ENCODE measurements at regions not wholly inside any gene's neighbourhood (a gene's known extent, or its start where the extent isn't known, plus 50 kb on each side); places are given as distances from the start of the nearest gene placed in this dataset.

DNA sequence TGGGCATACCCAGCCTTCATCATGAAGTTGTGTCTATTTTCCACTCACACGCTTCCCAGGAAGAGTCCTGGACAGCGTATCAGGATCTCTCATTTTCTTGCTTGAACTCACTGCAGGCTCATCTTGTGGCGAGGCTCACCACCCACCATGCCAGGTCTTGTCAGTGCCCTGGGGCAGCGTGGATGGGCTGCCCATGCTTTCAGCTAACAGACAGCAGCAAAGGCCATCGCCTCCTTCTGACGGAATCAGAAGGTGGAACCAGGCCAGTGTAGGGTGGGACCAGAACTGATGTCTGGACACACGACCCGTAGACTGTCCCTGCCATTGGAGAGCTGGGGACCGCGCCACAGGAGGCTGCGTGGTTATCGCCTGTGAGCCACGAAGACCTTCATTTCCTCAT is 169.4 kb downstream of the FOXL1 start:
- POLR2A ChIA-PET, result no interaction called here
- CTCF ChIA-PET, result interaction anchor here (0.6 to 0.8 kb wide), 2 partner anchors 126 to 146 kb away, joined by 3 read pairs; no protein-coding TSS in a partner anchor

More for the DNA sequence above, 169.4 kb downstream of the FOXL1 start:
- DNase-seq (ENCODE audit: low spot score) (no peak), ATAC-seq (no peak)
- peaks cover 55% of the 10 kb centered on the region for H3K4me1 Mint-ChIP-seq
- no peaks in the 10 kb centered on the region for H3K9me3 Mint-ChIP-seq
- TF ChIP-seq, protein P1, sequence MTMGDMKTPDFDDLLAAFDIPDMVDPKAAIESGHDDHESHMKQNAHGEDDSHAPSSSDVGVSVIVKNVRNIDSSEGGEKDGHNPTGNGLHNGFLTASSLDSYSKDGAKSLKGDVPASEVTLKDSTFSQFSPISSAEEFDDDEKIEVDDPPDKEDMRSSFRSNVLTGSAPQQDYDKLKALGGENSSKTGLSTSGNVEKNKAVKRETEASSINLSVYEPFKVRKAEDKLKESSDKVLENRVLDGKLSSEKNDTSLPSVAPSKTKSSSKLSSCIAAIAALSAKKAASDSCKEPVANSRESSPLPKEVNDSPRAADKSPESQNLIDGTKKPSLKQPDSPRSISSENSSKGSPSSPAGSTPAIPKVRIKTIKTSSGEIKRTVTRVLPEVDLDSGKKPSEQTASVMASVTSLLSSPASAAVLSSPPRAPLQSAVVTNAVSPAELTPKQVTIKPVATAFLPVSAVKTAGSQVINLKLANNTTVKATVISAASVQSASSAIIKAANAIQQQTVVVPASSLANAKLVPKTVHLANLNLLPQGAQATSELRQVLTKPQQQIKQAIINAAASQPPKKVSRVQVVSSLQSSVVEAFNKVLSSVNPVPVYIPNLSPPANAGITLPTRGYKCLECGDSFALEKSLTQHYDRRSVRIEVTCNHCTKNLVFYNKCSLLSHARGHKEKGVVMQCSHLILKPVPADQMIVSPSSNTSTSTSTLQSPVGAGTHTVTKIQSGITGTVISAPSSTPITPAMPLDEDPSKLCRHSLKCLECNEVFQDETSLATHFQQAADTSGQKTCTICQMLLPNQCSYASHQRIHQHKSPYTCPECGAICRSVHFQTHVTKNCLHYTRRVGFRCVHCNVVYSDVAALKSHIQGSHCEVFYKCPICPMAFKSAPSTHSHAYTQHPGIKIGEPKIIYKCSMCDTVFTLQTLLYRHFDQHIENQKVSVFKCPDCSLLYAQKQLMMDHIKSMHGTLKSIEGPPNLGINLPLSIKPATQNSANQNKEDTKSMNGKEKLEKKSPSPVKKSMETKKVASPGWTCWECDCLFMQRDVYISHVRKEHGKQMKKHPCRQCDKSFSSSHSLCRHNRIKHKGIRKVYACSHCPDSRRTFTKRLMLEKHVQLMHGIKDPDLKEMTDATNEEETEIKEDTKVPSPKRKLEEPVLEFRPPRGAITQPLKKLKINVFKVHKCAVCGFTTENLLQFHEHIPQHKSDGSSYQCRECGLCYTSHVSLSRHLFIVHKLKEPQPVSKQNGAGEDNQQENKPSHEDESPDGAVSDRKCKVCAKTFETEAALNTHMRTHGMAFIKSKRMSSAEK (CRISPR knock-in tag; IDR thresholded peaks at IDR 0.05; ENCODE audit: borderline replicate concordance), result no peak
- TF ChIP-seq CBFB (CRISPR knock-in tag; IDR thresholded peaks at IDR 0.05; ENCODE audit: low read depth) (no peak), NFE2L1 (CRISPR knock-in tag; IDR thresholded peaks at IDR 0.05) (no peak), SOX15 (CRISPR knock-in tag; IDR thresholded peaks at IDR 0.05) (no peak), ZNF416 (CRISPR knock-in tag; IDR thresholded peaks at IDR 0.05) (no peak)
- TF ChIP-seq, protein P2, sequence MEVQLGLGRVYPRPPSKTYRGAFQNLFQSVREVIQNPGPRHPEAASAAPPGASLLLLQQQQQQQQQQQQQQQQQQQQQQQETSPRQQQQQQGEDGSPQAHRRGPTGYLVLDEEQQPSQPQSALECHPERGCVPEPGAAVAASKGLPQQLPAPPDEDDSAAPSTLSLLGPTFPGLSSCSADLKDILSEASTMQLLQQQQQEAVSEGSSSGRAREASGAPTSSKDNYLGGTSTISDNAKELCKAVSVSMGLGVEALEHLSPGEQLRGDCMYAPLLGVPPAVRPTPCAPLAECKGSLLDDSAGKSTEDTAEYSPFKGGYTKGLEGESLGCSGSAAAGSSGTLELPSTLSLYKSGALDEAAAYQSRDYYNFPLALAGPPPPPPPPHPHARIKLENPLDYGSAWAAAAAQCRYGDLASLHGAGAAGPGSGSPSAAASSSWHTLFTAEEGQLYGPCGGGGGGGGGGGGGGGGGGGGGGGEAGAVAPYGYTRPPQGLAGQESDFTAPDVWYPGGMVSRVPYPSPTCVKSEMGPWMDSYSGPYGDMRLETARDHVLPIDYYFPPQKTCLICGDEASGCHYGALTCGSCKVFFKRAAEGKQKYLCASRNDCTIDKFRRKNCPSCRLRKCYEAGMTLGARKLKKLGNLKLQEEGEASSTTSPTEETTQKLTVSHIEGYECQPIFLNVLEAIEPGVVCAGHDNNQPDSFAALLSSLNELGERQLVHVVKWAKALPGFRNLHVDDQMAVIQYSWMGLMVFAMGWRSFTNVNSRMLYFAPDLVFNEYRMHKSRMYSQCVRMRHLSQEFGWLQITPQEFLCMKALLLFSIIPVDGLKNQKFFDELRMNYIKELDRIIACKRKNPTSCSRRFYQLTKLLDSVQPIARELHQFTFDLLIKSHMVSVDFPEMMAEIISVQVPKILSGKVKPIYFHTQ (CRISPR knock-in tag; IDR thresholded peaks at IDR 0.05), result no peak
- TF ChIP-seq, protein P3, sequence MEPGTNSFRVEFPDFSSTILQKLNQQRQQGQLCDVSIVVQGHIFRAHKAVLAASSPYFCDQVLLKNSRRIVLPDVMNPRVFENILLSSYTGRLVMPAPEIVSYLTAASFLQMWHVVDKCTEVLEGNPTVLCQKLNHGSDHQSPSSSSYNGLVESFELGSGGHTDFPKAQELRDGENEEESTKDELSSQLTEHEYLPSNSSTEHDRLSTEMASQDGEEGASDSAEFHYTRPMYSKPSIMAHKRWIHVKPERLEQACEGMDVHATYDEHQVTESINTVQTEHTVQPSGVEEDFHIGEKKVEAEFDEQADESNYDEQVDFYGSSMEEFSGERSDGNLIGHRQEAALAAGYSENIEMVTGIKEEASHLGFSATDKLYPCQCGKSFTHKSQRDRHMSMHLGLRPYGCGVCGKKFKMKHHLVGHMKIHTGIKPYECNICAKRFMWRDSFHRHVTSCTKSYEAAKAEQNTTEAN (CRISPR knock-in tag; IDR thresholded peaks at IDR 0.05), result no peak
- TF ChIP-seq, protein P4, sequence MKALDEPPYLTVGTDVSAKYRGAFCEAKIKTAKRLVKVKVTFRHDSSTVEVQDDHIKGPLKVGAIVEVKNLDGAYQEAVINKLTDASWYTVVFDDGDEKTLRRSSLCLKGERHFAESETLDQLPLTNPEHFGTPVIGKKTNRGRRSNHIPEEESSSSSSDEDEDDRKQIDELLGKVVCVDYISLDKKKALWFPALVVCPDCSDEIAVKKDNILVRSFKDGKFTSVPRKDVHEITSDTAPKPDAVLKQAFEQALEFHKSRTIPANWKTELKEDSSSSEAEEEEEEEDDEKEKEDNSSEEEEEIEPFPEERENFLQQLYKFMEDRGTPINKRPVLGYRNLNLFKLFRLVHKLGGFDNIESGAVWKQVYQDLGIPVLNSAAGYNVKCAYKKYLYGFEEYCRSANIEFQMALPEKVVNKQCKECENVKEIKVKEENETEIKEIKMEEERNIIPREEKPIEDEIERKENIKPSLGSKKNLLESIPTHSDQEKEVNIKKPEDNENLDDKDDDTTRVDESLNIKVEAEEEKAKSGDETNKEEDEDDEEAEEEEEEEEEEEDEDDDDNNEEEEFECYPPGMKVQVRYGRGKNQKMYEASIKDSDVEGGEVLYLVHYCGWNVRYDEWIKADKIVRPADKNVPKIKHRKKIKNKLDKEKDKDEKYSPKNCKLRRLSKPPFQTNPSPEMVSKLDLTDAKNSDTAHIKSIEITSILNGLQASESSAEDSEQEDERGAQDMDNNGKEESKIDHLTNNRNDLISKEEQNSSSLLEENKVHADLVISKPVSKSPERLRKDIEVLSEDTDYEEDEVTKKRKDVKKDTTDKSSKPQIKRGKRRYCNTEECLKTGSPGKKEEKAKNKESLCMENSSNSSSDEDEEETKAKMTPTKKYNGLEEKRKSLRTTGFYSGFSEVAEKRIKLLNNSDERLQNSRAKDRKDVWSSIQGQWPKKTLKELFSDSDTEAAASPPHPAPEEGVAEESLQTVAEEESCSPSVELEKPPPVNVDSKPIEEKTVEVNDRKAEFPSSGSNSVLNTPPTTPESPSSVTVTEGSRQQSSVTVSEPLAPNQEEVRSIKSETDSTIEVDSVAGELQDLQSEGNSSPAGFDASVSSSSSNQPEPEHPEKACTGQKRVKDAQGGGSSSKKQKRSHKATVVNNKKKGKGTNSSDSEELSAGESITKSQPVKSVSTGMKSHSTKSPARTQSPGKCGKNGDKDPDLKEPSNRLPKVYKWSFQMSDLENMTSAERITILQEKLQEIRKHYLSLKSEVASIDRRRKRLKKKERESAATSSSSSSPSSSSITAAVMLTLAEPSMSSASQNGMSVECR (CRISPR knock-in tag; IDR thresholded peaks at IDR 0.05; ENCODE audit: borderline replicate concordance), result no peak
- TF ChIP-seq, protein P5, sequence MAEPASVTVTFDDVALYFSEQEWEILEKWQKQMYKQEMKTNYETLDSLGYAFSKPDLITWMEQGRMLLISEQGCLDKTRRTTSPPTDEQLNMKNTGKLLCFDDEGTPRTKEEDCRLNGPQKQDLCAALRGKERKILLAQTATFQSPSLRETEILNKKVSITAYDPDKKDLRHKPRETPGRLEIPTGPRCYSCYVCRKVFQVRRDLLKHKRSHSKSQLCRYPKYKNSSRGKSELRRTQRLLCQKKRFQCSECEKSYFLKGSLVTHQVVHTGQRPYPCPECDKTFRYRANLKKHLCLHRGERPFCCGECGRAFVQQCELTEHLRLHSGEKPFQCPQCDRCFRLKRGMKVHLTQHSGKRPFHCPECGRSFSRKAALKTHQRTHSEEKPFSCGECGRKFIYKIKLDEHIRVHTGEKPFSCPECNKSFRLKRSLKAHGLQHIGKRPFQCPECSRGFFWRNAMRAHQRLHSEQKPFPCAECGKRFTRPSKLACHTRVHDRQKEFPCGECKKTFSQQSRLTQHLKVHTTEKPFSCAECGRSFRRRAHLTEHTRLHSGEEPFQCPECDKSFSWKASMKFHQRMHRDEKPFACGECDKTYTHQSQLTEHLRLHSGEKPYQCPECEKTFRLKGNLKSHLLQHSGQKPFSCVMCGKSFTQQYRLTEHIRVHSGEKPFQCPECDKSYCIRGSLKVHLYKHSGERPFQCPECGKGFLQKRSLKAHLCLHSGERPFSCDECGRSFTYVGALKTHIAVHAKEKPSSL (CRISPR knock-in tag; conservative IDR thresholded peaks at IDR 0.05), result no peak
- no peaks in the 10 kb centered on the region; the same call in 1 of the 2 replicates for H3K27me3 Mint-ChIP-seq (ENCODE audit: low read depth)
- H3K36me3 Mint-ChIP-seq, result no peaks in the 10 kb centered on the region
- H3K27ac Mint-ChIP-seq, result no peak overlapping the region
- no peak overlapping the region for H3K4me3 Mint-ChIP-seq
